ENCODE measurements at regions not wholly inside any gene's neighbourhood (a gene's known extent, or its start where the extent isn't known, plus 50 kb on each side); places are given as distances from the start of the nearest gene placed in this dataset.

DNA sequence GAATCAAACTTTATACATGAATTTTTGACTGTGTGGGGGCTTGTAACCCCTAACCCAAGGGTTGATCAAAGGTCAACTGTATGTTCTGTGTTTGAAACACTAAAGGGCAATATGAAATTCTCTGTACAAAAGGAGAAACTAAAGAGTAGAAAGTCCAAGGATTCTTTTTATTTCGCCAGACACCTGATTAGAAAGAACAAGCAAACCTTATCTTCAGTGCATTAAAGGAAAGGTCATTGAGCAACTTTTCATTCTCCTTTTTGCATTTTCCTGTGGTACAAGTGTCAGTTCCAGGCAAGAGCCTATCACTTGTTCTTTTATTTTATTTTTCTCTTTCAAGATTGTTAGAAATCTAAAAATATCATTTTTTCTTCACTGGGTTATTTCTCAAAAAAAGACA is 430.1 kb upstream of the EPHA3 start (continued):
- TF ChIP-seq RAD21 (IDR thresholded peaks at IDR 0.05 in 1 of 2, conservative IDR thresholded peaks at IDR 0.05 in 1 of 2; ENCODE audit: low read depth in 2 of 2, low read length in 2 of 2) (no peak), TBP (IDR thresholded peaks at IDR 0.05; ENCODE audit: low read depth, low read length) (no peak), BACH1 (IDR thresholded peaks at IDR 0.05; ENCODE audit: low read length) (no peak)
- TF ChIP-seq, protein P1, sequence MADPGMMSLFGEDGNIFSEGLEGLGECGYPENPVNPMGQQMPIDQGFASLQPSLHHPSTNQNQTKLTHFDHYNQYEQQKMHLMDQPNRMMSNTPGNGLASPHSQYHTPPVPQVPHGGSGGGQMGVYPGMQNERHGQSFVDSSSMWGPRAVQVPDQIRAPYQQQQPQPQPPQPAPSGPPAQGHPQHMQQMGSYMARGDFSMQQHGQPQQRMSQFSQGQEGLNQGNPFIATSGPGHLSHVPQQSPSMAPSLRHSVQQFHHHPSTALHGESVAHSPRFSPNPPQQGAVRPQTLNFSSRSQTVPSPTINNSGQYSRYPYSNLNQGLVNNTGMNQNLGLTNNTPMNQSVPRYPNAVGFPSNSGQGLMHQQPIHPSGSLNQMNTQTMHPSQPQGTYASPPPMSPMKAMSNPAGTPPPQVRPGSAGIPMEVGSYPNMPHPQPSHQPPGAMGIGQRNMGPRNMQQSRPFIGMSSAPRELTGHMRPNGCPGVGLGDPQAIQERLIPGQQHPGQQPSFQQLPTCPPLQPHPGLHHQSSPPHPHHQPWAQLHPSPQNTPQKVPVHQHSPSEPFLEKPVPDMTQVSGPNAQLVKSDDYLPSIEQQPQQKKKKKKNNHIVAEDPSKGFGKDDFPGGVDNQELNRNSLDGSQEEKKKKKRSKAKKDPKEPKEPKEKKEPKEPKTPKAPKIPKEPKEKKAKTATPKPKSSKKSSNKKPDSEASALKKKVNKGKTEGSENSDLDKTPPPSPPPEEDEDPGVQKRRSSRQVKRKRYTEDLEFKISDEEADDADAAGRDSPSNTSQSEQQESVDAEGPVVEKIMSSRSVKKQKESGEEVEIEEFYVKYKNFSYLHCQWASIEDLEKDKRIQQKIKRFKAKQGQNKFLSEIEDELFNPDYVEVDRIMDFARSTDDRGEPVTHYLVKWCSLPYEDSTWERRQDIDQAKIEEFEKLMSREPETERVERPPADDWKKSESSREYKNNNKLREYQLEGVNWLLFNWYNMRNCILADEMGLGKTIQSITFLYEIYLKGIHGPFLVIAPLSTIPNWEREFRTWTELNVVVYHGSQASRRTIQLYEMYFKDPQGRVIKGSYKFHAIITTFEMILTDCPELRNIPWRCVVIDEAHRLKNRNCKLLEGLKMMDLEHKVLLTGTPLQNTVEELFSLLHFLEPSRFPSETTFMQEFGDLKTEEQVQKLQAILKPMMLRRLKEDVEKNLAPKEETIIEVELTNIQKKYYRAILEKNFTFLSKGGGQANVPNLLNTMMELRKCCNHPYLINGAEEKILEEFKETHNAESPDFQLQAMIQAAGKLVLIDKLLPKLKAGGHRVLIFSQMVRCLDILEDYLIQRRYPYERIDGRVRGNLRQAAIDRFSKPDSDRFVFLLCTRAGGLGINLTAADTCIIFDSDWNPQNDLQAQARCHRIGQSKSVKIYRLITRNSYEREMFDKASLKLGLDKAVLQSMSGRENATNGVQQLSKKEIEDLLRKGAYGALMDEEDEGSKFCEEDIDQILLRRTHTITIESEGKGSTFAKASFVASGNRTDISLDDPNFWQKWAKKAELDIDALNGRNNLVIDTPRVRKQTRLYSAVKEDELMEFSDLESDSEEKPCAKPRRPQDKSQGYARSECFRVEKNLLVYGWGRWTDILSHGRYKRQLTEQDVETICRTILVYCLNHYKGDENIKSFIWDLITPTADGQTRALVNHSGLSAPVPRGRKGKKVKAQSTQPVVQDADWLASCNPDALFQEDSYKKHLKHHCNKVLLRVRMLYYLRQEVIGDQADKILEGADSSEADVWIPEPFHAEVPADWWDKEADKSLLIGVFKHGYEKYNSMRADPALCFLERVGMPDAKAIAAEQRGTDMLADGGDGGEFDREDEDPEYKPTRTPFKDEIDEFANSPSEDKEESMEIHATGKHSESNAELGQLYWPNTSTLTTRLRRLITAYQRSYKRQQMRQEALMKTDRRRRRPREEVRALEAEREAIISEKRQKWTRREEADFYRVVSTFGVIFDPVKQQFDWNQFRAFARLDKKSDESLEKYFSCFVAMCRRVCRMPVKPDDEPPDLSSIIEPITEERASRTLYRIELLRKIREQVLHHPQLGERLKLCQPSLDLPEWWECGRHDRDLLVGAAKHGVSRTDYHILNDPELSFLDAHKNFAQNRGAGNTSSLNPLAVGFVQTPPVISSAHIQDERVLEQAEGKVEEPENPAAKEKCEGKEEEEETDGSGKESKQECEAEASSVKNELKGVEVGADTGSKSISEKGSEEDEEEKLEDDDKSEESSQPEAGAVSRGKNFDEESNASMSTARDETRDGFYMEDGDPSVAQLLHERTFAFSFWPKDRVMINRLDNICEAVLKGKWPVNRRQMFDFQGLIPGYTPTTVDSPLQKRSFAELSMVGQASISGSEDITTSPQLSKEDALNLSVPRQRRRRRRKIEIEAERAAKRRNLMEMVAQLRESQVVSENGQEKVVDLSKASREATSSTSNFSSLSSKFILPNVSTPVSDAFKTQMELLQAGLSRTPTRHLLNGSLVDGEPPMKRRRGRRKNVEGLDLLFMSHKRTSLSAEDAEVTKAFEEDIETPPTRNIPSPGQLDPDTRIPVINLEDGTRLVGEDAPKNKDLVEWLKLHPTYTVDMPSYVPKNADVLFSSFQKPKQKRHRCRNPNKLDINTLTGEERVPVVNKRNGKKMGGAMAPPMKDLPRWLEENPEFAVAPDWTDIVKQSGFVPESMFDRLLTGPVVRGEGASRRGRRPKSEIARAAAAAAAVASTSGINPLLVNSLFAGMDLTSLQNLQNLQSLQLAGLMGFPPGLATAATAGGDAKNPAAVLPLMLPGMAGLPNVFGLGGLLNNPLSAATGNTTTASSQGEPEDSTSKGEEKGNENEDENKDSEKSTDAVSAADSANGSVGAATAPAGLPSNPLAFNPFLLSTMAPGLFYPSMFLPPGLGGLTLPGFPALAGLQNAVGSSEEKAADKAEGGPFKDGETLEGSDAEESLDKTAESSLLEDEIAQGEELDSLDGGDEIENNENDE (IDR thresholded peaks at IDR 0.05; ENCODE audit: insufficient replicate concordance, low read length), result no peak

Measured in H1 (cell line).